H1 (cell line): ENCODE measurements at regions not wholly inside any gene's neighbourhood (a gene's known extent, or its start where the extent isn't known, plus 50 kb on each side); places are given as distances from the start of the nearest gene placed in this dataset.

Source experiments
- NANOG ChIP-seq: IDR thresholded peaks from 2 replicates; pipeline ENCODE4 v1.6.1; 2011; ENCODE audit warnings: low read length, low read depth, mild to moderate bottlenecking, inconsistent platforms; ENCODE audit not compliant: insufficient read depth, poor library complexity, severe bottlenecking
- SAP30 ChIP-seq: fragments of 300-600 bp; sonication (generic); IDR thresholded peaks from 2 replicates; pipeline ENCODE4 v1.7.1; 2012; ENCODE audit warnings: low read length, moderate library complexity, mild to moderate bottlenecking, inconsistent platforms; ENCODE audit not compliant: insufficient read depth, insufficient replicate concordance

GRCh38 chr12:88351146-88351545, 209.0 kb downstream of the TMTC3 start (continued):
- TF ChIP-seq NANOG (no peak), SAP30 (no peak)
- TF ChIP-seq, all 59 proteins: peak for 0
